ENCODE measurements at regions not wholly inside any gene's neighbourhood (a gene's known extent, or its start where the extent isn't known, plus 50 kb on each side); places are given as distances from the start of the nearest gene placed in this dataset.

DNA sequence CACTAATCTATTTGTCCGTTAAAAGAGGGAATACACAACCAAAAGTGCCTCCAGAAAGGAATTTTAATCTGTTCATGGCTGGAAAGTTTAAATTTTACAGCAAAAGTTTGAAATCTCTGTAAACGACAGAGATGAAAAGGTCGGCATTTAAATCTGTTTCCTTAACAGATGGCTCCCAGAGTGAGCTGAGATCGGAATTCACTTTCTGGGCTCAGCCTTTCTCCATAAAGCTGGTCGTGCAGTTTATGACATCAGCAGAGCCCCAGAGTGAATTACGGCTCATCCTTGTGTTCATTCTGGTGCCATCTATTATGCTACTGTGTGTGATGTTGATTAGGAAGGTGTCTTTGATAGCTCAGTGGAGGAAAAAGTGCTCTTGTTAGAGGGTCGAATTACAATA is 117.6 kb upstream of the ZFP64 start:
- TF ChIP-seq, protein P1, sequence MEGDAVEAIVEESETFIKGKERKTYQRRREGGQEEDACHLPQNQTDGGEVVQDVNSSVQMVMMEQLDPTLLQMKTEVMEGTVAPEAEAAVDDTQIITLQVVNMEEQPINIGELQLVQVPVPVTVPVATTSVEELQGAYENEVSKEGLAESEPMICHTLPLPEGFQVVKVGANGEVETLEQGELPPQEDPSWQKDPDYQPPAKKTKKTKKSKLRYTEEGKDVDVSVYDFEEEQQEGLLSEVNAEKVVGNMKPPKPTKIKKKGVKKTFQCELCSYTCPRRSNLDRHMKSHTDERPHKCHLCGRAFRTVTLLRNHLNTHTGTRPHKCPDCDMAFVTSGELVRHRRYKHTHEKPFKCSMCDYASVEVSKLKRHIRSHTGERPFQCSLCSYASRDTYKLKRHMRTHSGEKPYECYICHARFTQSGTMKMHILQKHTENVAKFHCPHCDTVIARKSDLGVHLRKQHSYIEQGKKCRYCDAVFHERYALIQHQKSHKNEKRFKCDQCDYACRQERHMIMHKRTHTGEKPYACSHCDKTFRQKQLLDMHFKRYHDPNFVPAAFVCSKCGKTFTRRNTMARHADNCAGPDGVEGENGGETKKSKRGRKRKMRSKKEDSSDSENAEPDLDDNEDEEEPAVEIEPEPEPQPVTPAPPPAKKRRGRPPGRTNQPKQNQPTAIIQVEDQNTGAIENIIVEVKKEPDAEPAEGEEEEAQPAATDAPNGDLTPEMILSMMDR (IDR thresholded peaks at IDR 0.05), result no peak
- TF ChIP-seq POLR2AphosphoS5 (IDR thresholded peaks at IDR 0.05), result no peak
- TF ChIP-seq POLR2A (IDR thresholded peaks at IDR 0.05), result no peak

All from gastroesophageal sphincter (tissue), 3 donors.